Mesodermal cell (in vitro differentiated cells): ENCODE measurements at regions not wholly inside any gene's neighbourhood (a gene's known extent, or its start where the extent isn't known, plus 50 kb on each side); places are given as distances from the start of the nearest gene placed in this dataset.

Experiments used
- H3K27ac ChIP-seq: 2 replicates; pipeline ENCODE4 v1.7.0; 2013; ENCODE audit warnings: mild to moderate bottlenecking, low read depth, low read length, moderate library complexity; ENCODE audit not compliant: severe bottlenecking
- H3K36me3 ChIP-seq: 2 replicates; pipeline ENCODE4 v1.7.1; 2013; ENCODE audit warnings: mild to moderate bottlenecking, low read length, moderate library complexity; ENCODE audit not compliant: control insufficient read depth, insufficient read depth
- H3K4me1 ChIP-seq: one replicate; pipeline ENCODE4 v1.7.1; 2013; ENCODE audit warnings: mild to moderate bottlenecking, low read length; ENCODE audit not compliant: insufficient read depth, control insufficient read depth, poor library complexity, severe bottlenecking
- H3K4me3 ChIP-seq: 2 replicates; pipeline ENCODE4 v1.7.0; 2013; ENCODE audit warnings: low read length, control low read depth, mild to moderate bottlenecking; ENCODE audit not compliant: insufficient read depth, poor library complexity, severe bottlenecking; ENCODE audit errors: extremely low read depth
- H3K9me3 ChIP-seq: 2 replicates; pipeline ENCODE4 v1.7.1; 2013; ENCODE audit warnings: mild to moderate bottlenecking, low read length, moderate library complexity; ENCODE audit not compliant: control insufficient read depth
- WGBS, 2 experiments: methylation state at CpG; one replicate each; pipeline ENCODE4 v1.1.5; 2013; ENCODE audit warnings: missing lambda C conversion rate in 2 of 2; ENCODE audit not compliant: insufficient coverage in 2 of 2; 5-methylcytosine and 5-hydroxymethylcytosine counted together

DNA sequence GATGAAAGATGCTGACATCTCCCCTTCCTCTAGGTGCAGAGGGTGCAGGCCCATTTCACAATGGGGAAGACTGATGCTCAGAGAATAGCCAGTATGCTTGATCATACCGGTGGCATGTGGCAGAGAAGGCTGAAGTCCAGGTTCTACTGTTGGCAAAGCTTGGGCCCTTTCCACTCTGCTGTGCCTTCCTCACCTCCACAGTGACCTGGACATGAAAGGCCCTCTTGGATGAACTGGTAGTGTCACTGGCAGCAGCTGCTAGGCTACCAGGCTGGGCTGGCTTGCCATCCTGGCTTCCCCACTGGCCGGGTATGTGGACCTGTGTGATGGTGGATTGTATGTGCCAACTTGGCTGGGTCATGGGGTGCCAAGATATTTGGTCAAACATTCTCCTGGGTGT lies 92.0 kb downstream of the GADD45G start:
- Histone ChIP-seq H3K36me3 (no peaks in the 10 kb centered on the region), H3K4me3 (no peak overlapping the region), H3K27ac (no peak overlapping the region), H3K4me1 (no peaks in the 10 kb centered on the region), H3K9me3 (no peaks in the 10 kb centered on the region)
- WGBS, 2 experiments: 91 to 100% methylated on average over 1 to 2 of the region's 2 CpGs

- WGBS, 2 experiments: 63 to 71% methylated on average over 2 of the region's 3 CpGs
- no peaks in the 10 kb centered on the region for H3K4me1 ChIP-seq
Observed at GRCh38 chr9:89697553-89697952, 92.7 kb downstream of the GADD45G start.

DNA sequence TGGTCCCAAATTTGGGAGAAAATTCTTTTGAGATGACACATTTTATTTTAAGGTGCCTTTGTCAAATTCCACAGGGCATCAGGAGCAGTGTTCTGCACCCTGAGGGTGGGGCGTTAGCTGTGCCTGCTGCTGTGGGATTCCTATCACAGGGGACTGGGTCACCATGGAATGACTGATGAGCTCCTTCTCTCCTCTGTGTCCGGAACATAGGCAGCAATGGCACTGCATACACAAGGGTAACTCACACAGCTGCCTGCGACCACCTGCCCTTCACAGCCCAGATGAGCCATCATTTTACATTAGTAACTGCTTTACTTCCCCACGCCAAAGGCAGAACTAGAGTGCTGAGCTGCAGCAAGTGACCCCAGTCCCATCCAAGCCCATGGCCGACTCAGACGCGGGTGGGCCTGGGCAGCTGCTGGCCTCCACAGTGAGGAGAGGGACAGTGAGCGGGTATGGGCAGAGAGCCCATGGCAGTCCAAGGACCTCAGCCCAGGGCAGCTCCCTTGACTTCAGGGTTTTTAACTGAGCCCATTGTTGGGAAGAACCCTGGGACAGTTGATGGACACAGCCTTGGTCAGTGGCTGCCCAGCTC lies 93.7 kb downstream of the GADD45G start:
- Histone ChIP-seq H3K9me3 (no peaks in the 10 kb centered on the region), H3K4me1 (no peaks in the 10 kb centered on the region), H3K27ac (no peak overlapping the region), H3K4me3 (no peak overlapping the region), H3K36me3 (no peaks in the 10 kb centered on the region)
- WGBS, 2 experiments: 97% methylated on average over 7 to 8 of the region's 8 CpGs

More at GRCh38 chr9:89697553-89697952, 92.7 kb downstream of the GADD45G start:
- Histone ChIP-seq H3K27ac (no peak overlapping the region), H3K4me3 (no peak overlapping the region), H3K9me3 (no peaks in the 10 kb centered on the region), H3K36me3 (no peaks in the 10 kb centered on the region)

DNA sequence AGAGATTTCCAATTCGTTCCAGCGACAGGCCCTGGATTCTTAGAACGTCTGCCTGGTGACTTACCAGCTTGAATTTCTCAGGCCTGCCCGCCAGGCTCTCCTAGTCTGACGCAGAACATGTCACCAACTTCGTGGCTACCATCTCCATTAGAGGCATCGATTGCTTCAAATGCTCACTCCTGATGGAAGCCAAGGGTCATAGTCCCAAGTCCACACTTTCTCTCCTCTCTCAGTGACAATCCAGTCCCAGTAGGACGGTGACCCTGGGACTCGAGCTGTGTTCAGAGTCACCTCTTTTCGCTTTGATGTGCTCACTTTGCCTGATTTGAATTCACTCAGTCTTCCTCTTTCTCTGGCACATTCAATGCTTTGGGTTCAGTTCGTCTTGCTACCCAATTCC lies 94.8 kb downstream of the GADD45G start:
- H3K36me3 ChIP-seq: no peaks in the 10 kb centered on the region
- H3K27ac ChIP-seq: no peak overlapping the region
- 92 to 94% methylated on average over 11 of the region's 11 CpGs for WGBS, 2 experiments
- no peaks in the 10 kb centered on the region for H3K4me1 ChIP-seq
- H3K4me3 ChIP-seq: no peak overlapping the region
- no peaks in the 10 kb centered on the region for H3K9me3 ChIP-seq

DNA sequence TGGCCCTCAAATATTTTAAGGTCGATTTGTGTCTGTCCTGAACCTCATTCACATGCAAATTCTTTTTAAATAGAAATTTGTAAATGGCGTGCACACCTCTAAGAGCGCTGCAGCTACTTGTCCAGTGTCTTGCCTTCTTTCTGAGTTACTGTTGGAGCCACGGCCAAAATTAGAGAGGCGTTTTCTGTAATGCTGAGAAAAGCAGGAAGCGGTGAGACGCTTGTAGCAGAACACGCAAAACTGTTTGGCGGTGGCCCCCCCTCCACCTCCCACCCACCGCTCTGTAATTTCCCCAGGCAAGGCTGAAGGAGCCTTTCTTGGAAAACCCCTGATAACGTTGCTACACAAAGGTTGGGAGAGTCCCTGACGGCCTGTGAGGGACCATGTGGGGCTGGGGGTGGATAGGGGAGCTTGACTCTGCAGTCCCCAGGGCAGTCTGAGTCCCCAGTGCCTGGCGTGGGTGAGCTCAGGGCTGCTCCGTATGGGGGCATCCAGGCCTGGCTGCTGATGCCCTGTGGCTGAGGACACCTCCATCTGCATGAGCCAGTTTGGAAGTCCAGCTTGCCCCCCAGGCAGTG lies 96.5 kb downstream of the GADD45G start:
- Histone ChIP-seq H3K36me3 (no peaks in the 10 kb centered on the region), H3K4me3 (no peak overlapping the region), H3K4me1 (no peaks in the 10 kb centered on the region), H3K27ac (no peak overlapping the region), H3K9me3 (no peaks in the 10 kb centered on the region)
- 79 to 82% methylated on average over 12 of the region's 14 CpGs for WGBS, 2 experiments

DNA sequence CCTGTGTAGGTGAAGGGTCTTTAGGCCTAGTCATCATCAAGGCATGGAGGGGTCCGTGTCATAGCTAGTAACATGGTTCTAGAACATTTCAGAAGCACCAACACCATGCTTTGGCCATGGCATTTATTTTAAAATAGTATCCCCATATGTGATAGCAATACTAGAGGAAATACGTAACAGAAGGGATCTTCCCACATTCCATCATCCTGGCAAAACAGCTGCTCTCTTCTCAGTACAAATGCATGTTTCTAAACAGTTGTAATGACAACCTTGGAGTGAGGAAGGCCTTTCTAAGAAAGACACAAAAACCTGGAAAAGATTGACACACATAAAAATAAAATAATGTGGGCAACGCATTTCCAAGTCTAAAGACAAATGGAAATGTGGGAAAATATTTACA lies 97.6 kb downstream of the GADD45G start:
- Histone ChIP-seq H3K27ac (no peak overlapping the region), H3K4me3 (no peak overlapping the region), H3K36me3 (no peaks in the 10 kb centered on the region), H3K9me3 (no peaks in the 10 kb centered on the region), H3K4me1 (no peaks in the 10 kb centered on the region)
- no CpG with 5 or more reads among the region's 3 CpGs for WGBS, 2 experiments

DNA sequence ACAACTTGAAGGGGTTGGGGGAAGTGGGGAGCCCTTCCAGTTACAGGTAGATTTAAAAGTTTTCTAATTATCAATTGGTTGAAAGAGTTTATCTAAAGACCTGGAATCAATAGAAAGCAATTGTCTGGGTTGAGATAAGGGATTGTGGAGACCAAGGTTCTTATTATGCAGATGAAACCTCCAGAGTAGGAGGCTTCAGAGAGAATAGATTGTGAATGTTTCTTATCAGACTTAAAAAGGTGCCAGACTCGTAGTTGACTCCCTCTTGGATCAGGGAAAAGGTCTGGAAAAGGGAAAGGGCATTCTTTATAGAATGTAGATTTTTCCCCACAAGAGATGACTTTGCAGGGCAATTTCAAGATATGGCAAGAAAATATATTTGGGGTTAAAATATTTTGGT lies 100.8 kb downstream of the GADD45G start:
- 78 to 83% methylated on average over 1 of the region's 1 CpG for WGBS, 2 experiments
- Histone ChIP-seq H3K27ac (no peak overlapping the region), H3K9me3 (no peaks in the 10 kb centered on the region), H3K4me3 (no peak overlapping the region), H3K4me1 (peaks cover 2% of the 10 kb centered on the region), H3K36me3 (no peaks in the 10 kb centered on the region)

GRCh38 chr9:89706086-89706485 lies 101.3 kb downstream of the GADD45G start:
- no peaks in the 10 kb centered on the region for H3K36me3 ChIP-seq
- peaks cover 6% of the 10 kb centered on the region for H3K4me1 ChIP-seq
- WGBS, 2 experiments: 92 to 97% methylated on average over 2 to 3 of the region's 3 CpGs
- H3K27ac ChIP-seq: no peak overlapping the region
- no peak overlapping the region for H3K4me3 ChIP-seq
- H3K9me3 ChIP-seq: no peaks in the 10 kb centered on the region

DNA sequence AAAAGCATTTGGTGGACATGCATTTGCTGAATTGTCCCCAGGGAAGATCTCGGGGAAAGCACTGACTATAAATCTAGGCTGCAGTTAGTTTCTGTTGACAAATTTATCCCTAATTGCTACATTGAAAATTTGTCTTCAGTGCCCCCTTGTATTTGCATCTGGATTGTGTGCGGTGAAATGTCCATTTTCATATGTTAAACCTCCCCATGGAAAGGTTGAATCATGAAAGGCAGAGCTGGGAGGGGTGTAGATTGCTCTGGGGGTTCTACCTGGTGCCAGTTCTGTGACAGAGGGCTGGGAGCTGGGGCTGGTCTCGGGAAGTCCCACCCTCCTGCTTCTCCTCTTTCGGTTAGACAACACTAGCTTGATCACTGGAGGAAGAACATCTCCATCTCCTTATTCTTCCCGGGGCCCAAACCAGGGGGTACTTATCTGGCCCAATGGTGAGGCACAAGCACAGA lies 101.9 kb downstream of the GADD45G start:
- Histone ChIP-seq H3K4me3 (no peak overlapping the region), H3K4me1 (peaks cover 10% of the 10 kb centered on the region), H3K9me3 (no peaks in the 10 kb centered on the region), H3K27ac (no peak overlapping the region), H3K36me3 (no peaks in the 10 kb centered on the region)
- WGBS, 2 experiments: 87 to 90% methylated on average over 4 of the region's 5 CpGs

DNA sequence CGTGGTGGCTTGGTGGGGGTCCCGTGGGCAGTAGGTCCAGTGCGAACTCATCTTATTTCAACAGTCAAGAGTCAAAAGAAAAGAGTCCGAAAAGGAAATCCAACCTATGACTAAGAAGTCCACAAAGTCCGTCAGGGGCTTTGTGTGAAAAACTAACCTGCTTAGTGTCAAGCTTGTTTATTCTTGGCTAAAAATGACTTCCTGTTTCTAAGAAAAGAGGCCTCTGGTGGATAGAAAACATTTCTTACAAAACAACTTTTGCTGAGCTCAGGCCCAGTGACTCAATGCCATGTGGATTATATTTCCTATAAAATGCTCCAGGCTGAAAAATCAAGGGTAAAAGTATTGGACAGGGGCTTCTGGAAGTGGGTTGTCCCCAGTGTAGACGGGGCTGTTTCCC lies 105.9 kb downstream of the GADD45G start:
- peak overlapping the region; percentile 62 for H3K27ac ChIP-seq
- no peak overlapping the region for H3K4me3 ChIP-seq
- WGBS, 2 experiments: 95 to 96% methylated on average over 4 to 6 of the region's 6 CpGs
- H3K9me3 ChIP-seq: no peaks in the 10 kb centered on the region
- H3K36me3 ChIP-seq: no peaks in the 10 kb centered on the region
- H3K4me1 ChIP-seq: peaks cover 10% of the 10 kb centered on the region

GRCh38 chr9:89711866-89712265 lies 107.1 kb downstream of the GADD45G start:
- H3K27ac ChIP-seq: no peak overlapping the region
- H3K4me3 ChIP-seq: no peak overlapping the region
- no peaks in the 10 kb centered on the region for H3K36me3 ChIP-seq
- H3K9me3 ChIP-seq: no peaks in the 10 kb centered on the region
- WGBS, 2 experiments: 91 to 96% methylated on average over 5 of the region's 5 CpGs
- H3K4me1 ChIP-seq: peaks cover 10% of the 10 kb centered on the region
